OCI-LY1 (cell line): ENCODE measurements at regions not wholly inside any gene's neighbourhood (a gene's known extent, or its start where the extent isn't known, plus 50 kb on each side); places are given as distances from the start of the nearest gene placed in this dataset.

Source experiments
- H2AFZ ChIP-seq: fragments of 200-600 bp; sonication (generic), shearing (Covaris generic); 2 replicates; pipeline ENCODE4 v1.6.0; 2014; ENCODE audit warnings: antibody characterized with exemption, mild to moderate bottlenecking, low read length
- H3F3A ChIP-seq: fragments of 200-600 bp; sonication (generic), shearing (Covaris generic); 2 replicates; pipeline ENCODE4 v1.6.0; 2014; ENCODE audit warnings: mild to moderate bottlenecking, antibody characterized with exemption, low read length, moderate library complexity; ENCODE audit not compliant: insufficient read depth
- H3K27ac ChIP-seq: fragments of 200-600 bp; sonication (generic); 2 replicates; pipeline ENCODE4 v1.5.1; 2014; ENCODE audit warnings: low read length, mixed run types, mild to moderate bottlenecking, low read depth; ENCODE audit not compliant: poor library complexity, severe bottlenecking
- H3K27me3 ChIP-seq: fragments of 200-600 bp; sonication (generic); 2 replicates; pipeline ENCODE4 v1.6.0; 2014; ENCODE audit warnings: antibody characterized with exemption, mild to moderate bottlenecking, low read length, moderate library complexity; ENCODE audit not compliant: insufficient read depth
- H3K36me3 ChIP-seq: fragments of 200-600 bp; sonication (generic); 2 replicates; pipeline ENCODE4 v1.6.1; 2014; ENCODE audit warnings: mild to moderate bottlenecking, antibody characterized with exemption, low read length, moderate library complexity, mixed read lengths; ENCODE audit not compliant: insufficient read depth
- H3K4me1 ChIP-seq: fragments of 200-600 bp; sonication (generic); 2 replicates; pipeline ENCODE4 v1.5.1; 2014; ENCODE audit warnings: mild to moderate bottlenecking, low read length, moderate library complexity; ENCODE audit not compliant: insufficient read depth, severe bottlenecking
- H3K4me2 ChIP-seq: fragments of 200-600 bp; sonication (generic), shearing (Covaris generic); 2 replicates; pipeline ENCODE4 v1.6.1; 2014; ENCODE audit warnings: low read length
- H3K4me3 ChIP-seq: fragments of 200-600 bp; sonication (generic); 2 replicates; pipeline ENCODE4 v1.5.1; 2014; ENCODE audit warnings: low read length, low read depth, mild to moderate bottlenecking, mixed read lengths; ENCODE audit not compliant: poor library complexity, severe bottlenecking
- H3K79me2 ChIP-seq: fragments of 200-600 bp; shearing (Covaris generic); 2 replicates; pipeline ENCODE4 v1.6.1; 2016; ENCODE audit warnings: mixed run types, low read length, mixed read lengths; ENCODE audit not compliant: insufficient read depth
- H3K9ac ChIP-seq: fragments of 200-600 bp; sonication (generic), shearing (Covaris generic); 2 replicates; pipeline ENCODE4 v1.6.1; 2014; ENCODE audit warnings: mild to moderate bottlenecking, low read length, mixed read lengths
- H3K9me2 ChIP-seq: fragments of 200-600 bp; sonication (generic), shearing (Covaris generic); 2 replicates; pipeline ENCODE4 v1.6.1; 2014; ENCODE audit warnings: low read depth, mild to moderate bottlenecking, low read length, mixed read lengths
- H3K9me3 ChIP-seq: fragments of 200-600 bp; shearing (Covaris generic); 2 replicates; pipeline ENCODE4 v1.6.1; 2014; ENCODE audit warnings: low read length, mixed read lengths
- H4K20me1 ChIP-seq: fragments of 200-600 bp; sonication (generic), shearing (Covaris generic); 2 replicates; pipeline ENCODE4 v1.6.0; 2016; ENCODE audit warnings: mild to moderate bottlenecking, low read length; ENCODE audit not compliant: insufficient read depth
- CTCF ChIP-seq: fragments of 200-600 bp; sonication (generic), shearing (Covaris generic); IDR thresholded peaks from 2 replicates; pipeline ENCODE4 v1.5.1; 2017; ENCODE audit warnings: mild to moderate bottlenecking, antibody characterized with exemption, low read length, moderate library complexity, mixed read lengths
- EZH2 ChIP-seq: fragments of 200-600 bp; sonication (generic), shearing (Covaris generic); IDR thresholded peaks from 2 replicates; pipeline ENCODE4 v1.8.0; 2017; ENCODE audit warnings: borderline replicate concordance, mixed run types, mild to moderate bottlenecking, antibody characterized with exemption, low read length, moderate library complexity, mixed read lengths

DNA sequence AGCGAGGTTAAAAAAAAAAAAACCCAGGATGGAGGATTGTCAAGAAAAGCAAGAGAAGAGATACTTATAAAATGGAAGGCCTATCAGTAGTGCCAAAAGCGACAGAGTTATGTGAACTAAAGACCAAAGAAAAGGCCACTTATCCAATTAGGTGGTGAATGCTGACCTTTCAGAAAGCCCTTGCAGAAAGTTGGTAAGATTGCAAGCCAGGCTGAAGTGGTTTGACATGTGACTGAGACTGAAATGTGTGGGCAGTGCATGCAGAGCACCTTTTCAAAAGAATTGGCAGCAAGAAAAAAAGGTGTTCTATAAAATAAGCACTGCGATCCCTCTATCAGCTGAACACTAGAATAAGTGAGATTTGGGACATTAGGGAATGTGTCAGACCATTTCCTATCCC, 379.4 kb upstream of the FAM98A start:
- Histone ChIP-seq H3K9me2 (no peaks in the 10 kb centered on the region), H3K79me2 (no peaks in the 10 kb centered on the region), H3K4me1 (no peaks in the 10 kb centered on the region), H3K9ac (no peak overlapping the region), H3K36me3 (no peaks in the 10 kb centered on the region), H3K9me3 (no peaks in the 10 kb centered on the region), H3K4me2 (no peak overlapping the region), H3K27ac (no peak overlapping the region), H2AFZ (no peak overlapping the region), H3F3A (no peaks in the 10 kb centered on the region), H4K20me1 (no peaks in the 10 kb centered on the region), H3K4me3 (no peak overlapping the region), H3K27me3 (no peaks in the 10 kb centered on the region)
- no peak for TF ChIP-seq CTCF
- TF ChIP-seq EZH2: no peak

GRCh38 chr2:33975498-33975897, 376.4 kb upstream of the FAM98A start:
- Histone ChIP-seq H3K4me1 (no peaks in the 10 kb centered on the region), H3K9me3 (no peaks in the 10 kb centered on the region), H3F3A (no peaks in the 10 kb centered on the region), H2AFZ (no peak overlapping the region), H3K9me2 (no peaks in the 10 kb centered on the region), H3K27ac (no peak overlapping the region), H3K27me3 (no peaks in the 10 kb centered on the region), H3K4me3 (no peak overlapping the region), H3K4me2 (no peak overlapping the region), H3K79me2 (no peaks in the 10 kb centered on the region), H3K9ac (no peak overlapping the region), H4K20me1 (no peaks in the 10 kb centered on the region), H3K36me3 (no peaks in the 10 kb centered on the region)
- TF ChIP-seq CTCF (no peak), EZH2 (no peak)

DNA sequence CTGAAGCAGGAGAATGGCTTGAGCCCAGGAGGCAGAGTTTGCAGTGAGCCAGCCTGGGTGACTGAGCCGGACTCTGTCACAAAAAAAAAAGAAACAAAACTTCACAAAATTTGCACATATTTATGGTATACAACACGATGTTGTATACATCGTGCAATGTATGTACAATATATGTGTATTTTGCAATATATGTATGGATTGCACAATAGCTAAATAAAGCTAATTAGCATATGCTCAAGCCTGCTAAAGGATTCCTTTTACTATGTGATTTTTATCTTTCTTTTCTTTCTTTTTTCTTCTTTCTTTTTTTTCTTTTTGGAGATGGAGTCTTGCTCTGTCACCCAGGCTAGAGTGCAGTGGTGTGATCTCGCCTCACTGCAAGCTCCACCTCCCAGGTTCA, 368.0 kb upstream of the FAM98A start:
- Histone ChIP-seq H3K4me3 (no peak overlapping the region), H3K9me2 (no peaks in the 10 kb centered on the region), H3K4me2 (no peak overlapping the region), H3K9me3 (no peaks in the 10 kb centered on the region), H2AFZ (no peak overlapping the region), H3K9ac (no peak overlapping the region), H3K27me3 (no peaks in the 10 kb centered on the region), H3K36me3 (no peaks in the 10 kb centered on the region), H3K79me2 (no peaks in the 10 kb centered on the region), H3F3A (no peaks in the 10 kb centered on the region), H3K4me1 (no peaks in the 10 kb centered on the region), H4K20me1 (no peaks in the 10 kb centered on the region), H3K27ac (no peak overlapping the region)
- TF ChIP-seq CTCF: no peak
- no peak for TF ChIP-seq EZH2
